IMR-90 (cell line): ENCODE measurements at regions not wholly inside any gene's neighbourhood (a gene's known extent, or its start where the extent isn't known, plus 50 kb on each side); places are given as distances from the start of the nearest gene placed in this dataset.

Experiments
- ATAC-seq: fragments of 200-7000 bp; cut with Tn5 transposase; 2 replicates; pipeline ENCODE4 v1.9.1; 2020; ENCODE audit warnings: low read depth, mild to moderate bottlenecking, moderate library complexity
- BruUV-seq: library from RNA; stranded (reverse); fragments of 400-500 nt; replicated peaks from 2 replicates; lab custom pipeline; 2021; lab: Mats Ljungman, UMichigan
- CTCF ChIA-PET: fragments of 300-600 bp; formaldehyde crosslinking; extraction: SDS; loops from one replicate; lab custom pipeline; 2021; ENCODE audit warnings: antibody characterized with exemption; lab: Yijun Ruan, JAX
- POLR2A ChIA-PET: fragments of 300-600 bp; sonication (Branson Sonifier 250); formaldehyde crosslinking; loops from one replicate; lab custom pipeline; 2022; ENCODE audit warnings: antibody characterized with exemption; ENCODE audit not compliant: unreplicated experiment; lab: Charles Lee
- DNase-seq: peaks from one replicate; pipeline ENCODE4 v3.0.0; 2013
- H2AFZ ChIP-seq: replicated peaks from 2 replicates; pipeline ENCODE3; 2013; ENCODE audit warnings: low read length, mild to moderate bottlenecking; ENCODE audit not compliant: poor library complexity
- H2AK5ac ChIP-seq: 2 replicates; pipeline ENCODE4 v1.6.1; 2013; ENCODE audit warnings: low read depth, low read length, inconsistent platforms
- H2AK9ac ChIP-seq: replicated peaks from 2 replicates; pipeline ENCODE3; 2013; ENCODE audit warnings: mild to moderate bottlenecking, low read depth, low read length, moderate library complexity; ENCODE audit not compliant: poor library complexity
- H2BK120ac ChIP-seq: 2 replicates; pipeline ENCODE4 v1.6.1; 2013; ENCODE audit warnings: low read depth, low read length, inconsistent platforms
- H2BK15ac ChIP-seq: 3 replicates; pipeline ENCODE4 v1.6.1; 2013; ENCODE audit warnings: low read depth, low read length, inconsistent platforms
- H2BK20ac ChIP-seq: 2 replicates; pipeline ENCODE4 v1.6.1; 2013; ENCODE audit warnings: low read depth, mild to moderate bottlenecking, inconsistent platforms, low read length, moderate library complexity
- H2BK5ac ChIP-seq: 2 replicates; pipeline ENCODE4 v1.6.1; 2013; ENCODE audit warnings: mild to moderate bottlenecking, low read depth, low read length, inconsistent platforms; ENCODE audit not compliant: poor library complexity, severe bottlenecking
- H3K14ac ChIP-seq: replicated peaks from 2 replicates; pipeline ENCODE4 v1.6.1; 2013; ENCODE audit warnings: low read depth, low read length, inconsistent platforms
- H3K18ac ChIP-seq: 2 replicates; pipeline ENCODE4 v1.6.1; 2013; ENCODE audit warnings: low read depth, low read length, control low read depth
- H3K23ac ChIP-seq: 2 replicates; pipeline ENCODE4 v1.6.1; 2013; ENCODE audit warnings: low read depth, low read length, inconsistent platforms
- H3K27ac ChIP-seq: 2 replicates; pipeline ENCODE4 v1.5.1; 2013; ENCODE audit warnings: mild to moderate bottlenecking, control low read depth, low read length; ENCODE audit not compliant: insufficient read depth
- H3K27me3 ChIP-seq: 2 replicates; pipeline ENCODE4 v1.6.1; 2013; ENCODE audit warnings: low read length; ENCODE audit not compliant: control insufficient read depth, insufficient read depth
- H3K36me3 ChIP-seq: 2 replicates; pipeline ENCODE4 v1.6.1; 2013; ENCODE audit warnings: low read length, mixed read lengths; ENCODE audit not compliant: control insufficient read depth, insufficient read depth
- H3K4ac ChIP-seq: 2 replicates; pipeline ENCODE4 v1.6.1; 2013; ENCODE audit warnings: low read depth, low read length, inconsistent platforms
- H3K4me1 ChIP-seq: 2 replicates; pipeline ENCODE4 v1.6.1; 2013; ENCODE audit warnings: low read length, mixed read lengths; ENCODE audit not compliant: control insufficient read depth, insufficient read depth
- H3K4me2 ChIP-seq: 2 replicates; pipeline ENCODE4 v1.6.1; 2013; ENCODE audit warnings: low read depth, mild to moderate bottlenecking, control low read depth, low read length, moderate library complexity
- H3K4me3 ChIP-seq: 2 replicates; pipeline ENCODE4 v1.5.1; 2013; ENCODE audit warnings: low read depth, mild to moderate bottlenecking, control low read depth, low read length, moderate library complexity; ENCODE audit not compliant: insufficient read depth
- H3K56ac ChIP-seq: 2 replicates; pipeline ENCODE4 v1.6.1; 2013; ENCODE audit warnings: low read length, inconsistent platforms; ENCODE audit not compliant: insufficient read depth; ENCODE audit errors: extremely low read depth
- H3K79me1 ChIP-seq, 2 experiments: 2 replicates each; pipeline ENCODE4 v1.6.1; 2013; ENCODE audit warnings: low read length in 2 of 2, inconsistent platforms in 1 of 2, low read depth in 1 of 2
- H3K9ac ChIP-seq: 2 replicates; pipeline ENCODE4 v1.6.1; 2013; ENCODE audit warnings: low read depth, low read length, control low read depth
- H3K9me1 ChIP-seq: 2 replicates; pipeline ENCODE4 v1.6.1; 2013; ENCODE audit warnings: low read length, inconsistent platforms; ENCODE audit not compliant: insufficient read depth
- H3K9me3 ChIP-seq: 2 replicates; pipeline ENCODE4 v1.6.1; 2013; ENCODE audit warnings: low read length; ENCODE audit not compliant: control insufficient read depth, insufficient read depth
- H4K20me1 ChIP-seq: 2 replicates; pipeline ENCODE4 v1.6.1; 2013; ENCODE audit warnings: low read length, inconsistent platforms; ENCODE audit not compliant: insufficient read depth
- H4K5ac ChIP-seq: 2 replicates; pipeline ENCODE4 v1.6.1; 2013; ENCODE audit warnings: mild to moderate bottlenecking, low read depth, low read length, control low read depth
- H4K8ac ChIP-seq, 2 experiments: 2 replicates each; pipeline ENCODE4 v1.6.1; 2013; ENCODE audit warnings: low read depth in 2 of 2, low read length in 2 of 2, control low read depth in 1 of 2, inconsistent platforms in 1 of 2
- H4K91ac ChIP-seq: 2 replicates; pipeline ENCODE4 v1.6.1; 2013; ENCODE audit warnings: low read depth, low read length, inconsistent platforms; ENCODE audit not compliant: insufficient read depth
- CHD1 ChIP-seq: IDR thresholded peaks from 2 replicates; pipeline ENCODE4 v1.6.1; 2012; ENCODE audit warnings: low read depth, low read length, improper control_type of control experiment
- FOS ChIP-seq: fragments of 150-350 bp; IDR thresholded peaks from 2 replicates; pipeline ENCODE4 v1.6.1; 2016; ENCODE audit warnings: low read depth, low read length
- MXI1 ChIP-seq: IDR thresholded peaks from 2 replicates; pipeline ENCODE4 v1.6.1; 2012; ENCODE audit warnings: low read depth, mild to moderate bottlenecking, low read length, moderate library complexity, borderline replicate concordance
- POLR2A ChIP-seq: IDR thresholded peaks from 2 replicates; pipeline ENCODE4 v1.6.1; 2012; ENCODE audit warnings: mild to moderate bottlenecking, low read depth, low read length
- RAD21 ChIP-seq: IDR thresholded peaks from 2 replicates; pipeline ENCODE4 v1.6.1; 2012; ENCODE audit warnings: low read length, improper control_type of control experiment
- SMC3 ChIP-seq: fragments of 150-350 bp; IDR thresholded peaks from 2 replicates; pipeline ENCODE4 v1.6.1; 2016; ENCODE audit warnings: low read depth, mild to moderate bottlenecking, antibody characterized with exemption, low read length, moderate library complexity
- WGBS, 2 experiments: methylation state at CpG; one replicate each; pipeline versions ENCODE4 v1.1.5 to v1.1.7; 2013; ENCODE audit warnings: missing lambda C conversion rate in 2 of 2; ENCODE audit not compliant: insufficient read length in 1 of 2; ENCODE audit errors: extremely low coverage in 2 of 2; 5-methylcytosine and 5-hydroxymethylcytosine counted together
- dilution Hi-C: fragments of 300-500 bp; cut with HindIII; formaldehyde crosslinking; loops from one replicate; pipeline ENCODE4 v1.14.3; 2018; ENCODE audit warnings: low sequenced_read_pairs; ENCODE audit not compliant: unreplicated experiment
- in situ Hi-C: fragments of 300-500 bp; cut with MboI; formaldehyde crosslinking; loops from 3 replicates; pipeline ENCODE4 v1.14.3; 2019; ENCODE audit warnings: low sequenced_read_pairs, inconsistent platforms, mixed read lengths
- intact Hi-C: fragments of 100-400 bp; cut with micrococcal nuclease; formaldehyde crosslinking; loops from 2 replicates; pipeline ENCODE4 v1.10.0; 2022
- TF ChIP-seq, protein P1 (sequence below): fragments of 150-350 bp; IDR thresholded peaks from 2 replicates; pipeline ENCODE4 v1.6.1; 2016; ENCODE audit warnings: low read depth, mild to moderate bottlenecking, low read length, moderate library complexity, borderline replicate concordance

DNA sequence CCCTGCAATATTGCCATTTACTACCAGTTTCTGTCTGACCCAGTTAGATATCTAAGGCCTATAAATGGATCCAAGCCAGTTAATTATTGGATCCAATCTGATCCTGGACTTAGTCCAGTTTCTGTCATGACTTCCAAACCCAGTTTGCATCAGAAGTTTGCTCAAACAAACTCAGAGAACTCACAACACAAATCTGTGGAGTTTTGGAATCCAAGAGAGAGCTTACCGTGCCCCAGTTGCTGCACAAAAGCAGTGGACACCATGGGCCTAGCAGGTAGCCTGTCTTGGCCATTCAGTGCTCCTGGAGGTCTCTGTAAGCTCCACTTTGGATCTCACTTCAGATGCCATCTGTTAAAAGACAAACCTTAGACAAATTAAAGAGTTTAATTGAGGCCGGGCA, 174.5 kb downstream of the AASDH start:
- Histone ChIP-seq H3K56ac (no peak overlapping the region), H3K36me3 (no peaks in the 10 kb centered on the region), H4K20me1 (no peaks in the 10 kb centered on the region), H2BK120ac (no peak overlapping the region), H3K79me1 (no peaks in the 10 kb centered on the region), H2BK5ac (no peak overlapping the region), H2BK15ac (no peak overlapping the region), H3K18ac (no peak overlapping the region), H3K27me3 (no peaks in the 10 kb centered on the region), H2AK9ac (no peak overlapping the region), H3K9ac (no peak overlapping the region), H3K9me1 (no peaks in the 10 kb centered on the region), H2AFZ (no peak overlapping the region), H3K27ac (no peak overlapping the region), H3K4me2 (no peak overlapping the region), H3K4me1 (no peaks in the 10 kb centered on the region), H4K5ac (no peak overlapping the region), H3K4ac (no peak overlapping the region), H3K9me3 (no peaks in the 10 kb centered on the region), H3K23ac (no peak overlapping the region), H4K8ac (no peak overlapping the region), H2BK20ac (no peak overlapping the region), H3K4me3 (no peak overlapping the region), H4K91ac (no peak overlapping the region), H2AK5ac (no peak overlapping the region), H3K14ac (no peak overlapping the region)
- dilution Hi-C loops, result no loop called here
- CTCF ChIA-PET, result no interaction called here
- ATAC-seq, result no peak
- in situ Hi-C loops, result no loop called here
- no peak for DNase-seq
- no TSS peak for BruUV-seq
- POLR2A ChIA-PET, result no interaction called here
- no CpG with 5 or more reads among the region's 2 CpGs for WGBS, 2 experiments
- intact Hi-C loops, result no loop called here
- TF ChIP-seq CHD1 (no peak), SMC3 (no peak), RAD21 (no peak), MXI1 (no peak), FOS (no peak), POLR2A (no peak)
- TF ChIP-seq, protein P1, sequence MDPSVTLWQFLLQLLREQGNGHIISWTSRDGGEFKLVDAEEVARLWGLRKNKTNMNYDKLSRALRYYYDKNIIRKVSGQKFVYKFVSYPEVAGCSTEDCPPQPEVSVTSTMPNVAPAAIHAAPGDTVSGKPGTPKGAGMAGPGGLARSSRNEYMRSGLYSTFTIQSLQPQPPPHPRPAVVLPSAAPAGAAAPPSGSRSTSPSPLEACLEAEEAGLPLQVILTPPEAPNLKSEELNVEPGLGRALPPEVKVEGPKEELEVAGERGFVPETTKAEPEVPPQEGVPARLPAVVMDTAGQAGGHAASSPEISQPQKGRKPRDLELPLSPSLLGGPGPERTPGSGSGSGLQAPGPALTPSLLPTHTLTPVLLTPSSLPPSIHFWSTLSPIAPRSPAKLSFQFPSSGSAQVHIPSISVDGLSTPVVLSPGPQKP, result no peak
